ENCODE measurements at regions not wholly inside any gene's neighbourhood (a gene's known extent, or its start where the extent isn't known, plus 50 kb on each side); places are given as distances from the start of the nearest gene placed in this dataset.

GRCh38 chr10:60705376-60705775, 72.9 kb upstream of the CDK1 start:
- TF ChIP-seq POLR2A (IDR thresholded peaks at IDR 0.05) (no peak), POLR2AphosphoS5 (IDR thresholded peaks at IDR 0.05) (no peak), EP300 (IDR thresholded peaks at IDR 0.05; ENCODE audit: low read depth) (no peak)
- TF ChIP-seq, protein P1, sequence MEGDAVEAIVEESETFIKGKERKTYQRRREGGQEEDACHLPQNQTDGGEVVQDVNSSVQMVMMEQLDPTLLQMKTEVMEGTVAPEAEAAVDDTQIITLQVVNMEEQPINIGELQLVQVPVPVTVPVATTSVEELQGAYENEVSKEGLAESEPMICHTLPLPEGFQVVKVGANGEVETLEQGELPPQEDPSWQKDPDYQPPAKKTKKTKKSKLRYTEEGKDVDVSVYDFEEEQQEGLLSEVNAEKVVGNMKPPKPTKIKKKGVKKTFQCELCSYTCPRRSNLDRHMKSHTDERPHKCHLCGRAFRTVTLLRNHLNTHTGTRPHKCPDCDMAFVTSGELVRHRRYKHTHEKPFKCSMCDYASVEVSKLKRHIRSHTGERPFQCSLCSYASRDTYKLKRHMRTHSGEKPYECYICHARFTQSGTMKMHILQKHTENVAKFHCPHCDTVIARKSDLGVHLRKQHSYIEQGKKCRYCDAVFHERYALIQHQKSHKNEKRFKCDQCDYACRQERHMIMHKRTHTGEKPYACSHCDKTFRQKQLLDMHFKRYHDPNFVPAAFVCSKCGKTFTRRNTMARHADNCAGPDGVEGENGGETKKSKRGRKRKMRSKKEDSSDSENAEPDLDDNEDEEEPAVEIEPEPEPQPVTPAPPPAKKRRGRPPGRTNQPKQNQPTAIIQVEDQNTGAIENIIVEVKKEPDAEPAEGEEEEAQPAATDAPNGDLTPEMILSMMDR (IDR thresholded peaks at IDR 0.05) = no peak
- Histone ChIP-seq H3K4me3 (no peak overlapping the region), H3K27ac (no peak overlapping the region), H3K36me3 (no peaks in the 10 kb centered on the region), H3K9me3 (no peaks in the 10 kb centered on the region), H3K4me1 (peaks cover 0 to 14% (median 5%) of the 10 kb centered on the region in 4 donors), H3K27me3 (no peaks in the 10 kb centered on the region)
- intact Hi-C loops (cut with DNase I; ENCODE audit: low total_unique reads) (no loop called here), in situ Hi-C loops (cut with MboI; ENCODE audit: low pct_ligation_motif_present in 1 of 4, low pct_unique_long_range_greater_than_20kb in 1 of 4, low sequenced_read_pairs in 3 of 4) (no loop called here)
- no peak for DNase-seq
- 92 to 100% methylated on average over 1 of the region's 1 CpG for WGBS, 2 donors (ENCODE audit: low coverage in 1 of 2)

DNA sequence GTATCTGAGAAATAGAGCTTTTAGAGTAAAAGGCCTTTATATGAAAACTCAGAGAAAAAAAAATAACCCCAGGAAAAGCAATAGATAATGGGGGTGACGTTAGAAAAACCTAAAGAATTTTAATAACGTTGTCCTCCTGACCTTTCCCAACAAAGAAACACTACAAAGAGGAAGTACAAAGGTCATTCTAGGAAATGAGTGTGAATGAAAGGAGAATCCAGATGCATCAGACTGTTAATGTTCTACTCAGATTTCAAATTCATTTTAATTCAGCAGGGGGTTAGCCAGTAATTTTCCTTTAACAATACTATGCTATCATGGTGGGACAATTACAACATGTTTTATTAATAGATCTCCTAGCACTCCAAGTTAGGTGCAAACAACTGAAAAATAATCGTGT, 73.8 kb upstream of the CDK1 start:
- no peaks in the 10 kb centered on the region for H3K27me3 ChIP-seq
- H3K9me3 ChIP-seq = no peaks in the 10 kb centered on the region
- H3K4me3 ChIP-seq = no peak overlapping the region
- intact Hi-C loops (cut with DNase I; ENCODE audit: low total_unique reads) (no loop called here), in situ Hi-C loops (cut with MboI; ENCODE audit: low pct_ligation_motif_present in 1 of 4, low pct_unique_long_range_greater_than_20kb in 1 of 4, low sequenced_read_pairs in 3 of 4) (no loop called here)
- DNase-seq = no peak
- WGBS, 2 donors (ENCODE audit: low coverage in 1 of 2) = 22 to 28% methylated on average over 3 of the region's 3 CpGs
- no peak for TF ChIP-seq POLR2A (IDR thresholded peaks at IDR 0.05)
- TF ChIP-seq, protein P1 (IDR thresholded peaks at IDR 0.05) = no peak
- no peak for TF ChIP-seq POLR2AphosphoS5 (IDR thresholded peaks at IDR 0.05)
- TF ChIP-seq EP300 (IDR thresholded peaks at IDR 0.05; ENCODE audit: low read depth) = no peak
- H3K36me3 ChIP-seq = no peaks in the 10 kb centered on the region
- peaks cover 0 to 14% (median 5%) of the 10 kb centered on the region in 4 donors for H3K4me1 ChIP-seq
- H3K27ac ChIP-seq = no peak overlapping the region

GRCh38 chr10:60703266-60704041, 74.8 kb upstream of the CDK1 start:
- in situ Hi-C loops (cut with MboI; ENCODE audit: low pct_ligation_motif_present in 1 of 4, low pct_unique_long_range_greater_than_20kb in 1 of 4, low sequenced_read_pairs in 3 of 4) (no loop called here), intact Hi-C loops (cut with DNase I; ENCODE audit: low total_unique reads) (no loop called here)
- TF ChIP-seq, protein P1 (IDR thresholded peaks at IDR 0.05) = no peak
- TF ChIP-seq POLR2AphosphoS5 (IDR thresholded peaks at IDR 0.05) (no peak), POLR2A (IDR thresholded peaks at IDR 0.05) (no peak), EP300 (IDR thresholded peaks at IDR 0.05; ENCODE audit: low read depth) (no peak)
- Histone ChIP-seq H3K27me3 (no peaks in the 10 kb centered on the region), H3K9me3 (no peaks in the 10 kb centered on the region), H3K36me3 (no peaks in the 10 kb centered on the region), H3K4me3 (no peak overlapping the region), H3K4me1 (peaks cover 0 to 14% (median 5%) of the 10 kb centered on the region in 4 donors), H3K27ac (no peak overlapping the region)
- 81 to 88% methylated on average over 3 to 7 of the region's 7 CpGs for WGBS, 2 donors (ENCODE audit: low coverage in 1 of 2)
- no peak for DNase-seq

DNA sequence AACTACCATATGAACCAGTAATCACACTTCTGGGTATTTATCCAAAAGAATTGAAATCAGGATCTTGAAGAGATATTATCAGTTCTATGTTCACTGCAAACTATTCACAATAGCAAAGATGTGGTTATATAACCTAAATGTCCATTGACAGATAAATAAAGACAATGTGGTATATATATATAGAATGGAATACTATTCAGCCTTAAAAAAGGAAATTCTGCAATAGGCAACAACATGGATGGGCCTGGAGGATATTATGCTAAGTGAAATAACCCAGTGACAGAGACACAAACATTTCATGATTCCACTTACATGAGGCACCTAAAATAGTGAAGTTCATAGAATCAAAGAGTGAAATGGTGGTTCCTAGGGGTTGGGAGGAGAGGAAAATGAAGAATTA, 90.6 kb upstream of the CDK1 start:
- no peaks in the 10 kb centered on the region for H3K27me3 ChIP-seq
- H3K4me3 ChIP-seq = no peak overlapping the region
- no peak overlapping the region for H3K27ac ChIP-seq
- intact Hi-C loops (cut with DNase I; ENCODE audit: low total_unique reads) (no loop called here), in situ Hi-C loops (cut with MboI; ENCODE audit: low pct_ligation_motif_present in 1 of 4, low pct_unique_long_range_greater_than_20kb in 1 of 4, low sequenced_read_pairs in 3 of 4) (no loop called here)
- H3K36me3 ChIP-seq = no peaks in the 10 kb centered on the region
- DNase-seq = no peak
- H3K9me3 ChIP-seq = no peaks in the 10 kb centered on the region
- TF ChIP-seq POLR2A (IDR thresholded peaks at IDR 0.05) (no peak), EP300 (IDR thresholded peaks at IDR 0.05; ENCODE audit: low read depth) (no peak), POLR2AphosphoS5 (IDR thresholded peaks at IDR 0.05) (no peak)
- TF ChIP-seq, protein P1 (IDR thresholded peaks at IDR 0.05) = no peak
- no peaks in the 10 kb centered on the region for H3K4me1 ChIP-seq
